Activated T-helper 17 cell treated with anti-CD3 and anti-CD28 coated beads, Interleukin-2, amount 50 U/mL, for 72 hours (primary cell): ENCODE measurements at regions not wholly inside any gene's neighbourhood (a gene's known extent, or its start where the extent isn't known, plus 50 kb on each side); places are given as distances from the start of the nearest gene placed in this dataset.

Experiments
- ATAC-seq: fragments of 150-1000 bp; cut with Tn5 transposase; replicated peaks from 2 replicates; pipeline ENCODE4 v1.10.0; 2021; ENCODE audit warnings: mild to moderate bottlenecking, moderate library complexity
- H3K27ac Mint-ChIP-seq: one replicate; pipeline ENCODE4 v1.8.0; 2022; ENCODE audit warnings: mixed read lengths
- H3K27me3 Mint-ChIP-seq: one replicate; pipeline ENCODE4 v1.8.0; 2022; ENCODE audit warnings: mixed read lengths
- H3K36me3 Mint-ChIP-seq: one replicate; pipeline ENCODE4 v1.8.0; 2022; ENCODE audit warnings: low read depth, mild to moderate bottlenecking, mixed read lengths
- H3K4me1 Mint-ChIP-seq: one replicate; pipeline ENCODE4 v1.8.0; 2022; ENCODE audit warnings: mixed read lengths
- H3K4me3 Mint-ChIP-seq: one replicate; pipeline ENCODE4 v1.8.0; 2022; ENCODE audit warnings: mild to moderate bottlenecking, mixed read lengths
- H3K9me3 Mint-ChIP-seq: one replicate; pipeline ENCODE4 v1.8.0; 2022; ENCODE audit warnings: mixed read lengths

DNA sequence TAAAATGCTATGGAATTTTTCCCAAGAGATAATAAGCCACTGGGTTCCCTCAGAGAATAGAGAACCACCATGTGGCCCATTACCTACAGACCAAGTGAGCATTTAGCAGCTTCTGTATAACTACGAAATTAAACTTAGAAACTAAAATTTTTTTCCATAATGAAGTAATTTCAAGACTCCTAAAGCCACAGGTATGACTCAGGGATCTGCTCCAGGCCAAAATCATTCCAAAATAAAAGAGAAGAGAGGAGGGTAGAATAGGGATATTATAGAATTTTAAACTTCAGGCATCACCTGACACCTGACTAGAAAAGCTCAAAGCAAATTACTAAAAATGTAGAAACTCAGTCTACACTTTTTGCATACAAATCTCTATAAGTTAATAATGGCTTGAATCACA, 108.9 kb upstream of the DST start:
- Mint-ChIP-seq H3K27ac (no peak overlapping the region), H3K4me1 (no peaks in the 10 kb centered on the region), H3K4me3 (no peak overlapping the region), H3K36me3 (no peaks in the 10 kb centered on the region), H3K9me3 (no peaks in the 10 kb centered on the region), H3K27me3 (peaks cover 3% of the 10 kb centered on the region)
- ATAC-seq, result no peak

DNA sequence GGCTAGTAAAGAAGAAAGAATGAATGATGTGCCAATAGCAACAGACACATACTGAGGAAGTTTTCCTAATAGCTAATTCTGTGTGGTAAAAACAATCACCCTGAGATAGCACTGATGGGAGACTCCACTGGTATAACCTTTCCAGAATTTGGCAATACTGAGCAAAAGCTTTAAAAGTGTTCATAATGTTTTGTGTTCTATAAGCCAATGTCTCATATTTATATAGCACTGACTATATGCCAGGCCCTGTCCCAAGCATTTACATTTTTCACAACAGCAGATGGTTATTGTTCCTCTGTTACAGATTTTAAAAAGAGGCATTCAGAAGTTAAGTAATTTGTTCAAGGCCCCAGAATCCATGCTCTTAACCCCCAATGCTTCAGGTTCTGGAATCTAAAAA, 108.0 kb upstream of the DST start:
- H3K27ac Mint-ChIP-seq, result no peak overlapping the region

DNA sequence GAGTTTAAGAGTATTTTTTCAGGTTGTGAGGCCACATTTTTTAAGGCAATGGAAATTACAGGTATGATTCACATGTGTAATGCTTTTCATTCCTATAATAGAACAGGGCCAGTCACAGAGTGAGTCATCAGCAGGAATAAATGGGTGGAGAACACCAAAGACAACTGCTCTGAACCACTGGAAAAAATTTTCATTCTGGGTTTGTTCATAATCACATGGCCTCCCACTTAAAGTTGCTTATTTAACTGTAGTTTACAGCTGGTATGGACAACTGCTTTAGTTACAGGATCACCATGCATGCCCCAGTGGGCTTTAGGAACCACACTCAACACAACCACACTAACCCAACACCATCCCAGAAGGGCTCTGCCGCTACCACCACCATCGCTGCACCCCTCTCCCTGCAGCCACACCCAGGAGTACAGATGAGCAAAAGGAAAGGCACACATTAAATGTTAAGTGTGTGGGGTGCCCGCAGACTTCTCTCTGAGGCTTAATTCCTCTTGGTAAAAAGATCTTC, 107.0 kb upstream of the DST start:
- peak overlapping the region; percentile 1 for H3K4me3 Mint-ChIP-seq
- H3K36me3 Mint-ChIP-seq, result no peaks in the 10 kb centered on the region
- H3K4me1 Mint-ChIP-seq, result no peaks in the 10 kb centered on the region
- ATAC-seq, result peak; percentile 79
- H3K27ac Mint-ChIP-seq, result peak overlapping the region; percentile 16
- no peaks in the 10 kb centered on the region for H3K9me3 Mint-ChIP-seq
- no peaks in the 10 kb centered on the region for H3K27me3 Mint-ChIP-seq

More for the DNA sequence above, 108.0 kb upstream of the DST start:
- ATAC-seq, result no peak
- peaks cover under 1% of the 10 kb centered on the region for H3K27me3 Mint-ChIP-seq
- H3K4me3 Mint-ChIP-seq, result no peak overlapping the region
- H3K9me3 Mint-ChIP-seq, result no peaks in the 10 kb centered on the region
- no peaks in the 10 kb centered on the region for H3K4me1 Mint-ChIP-seq
- no peaks in the 10 kb centered on the region for H3K36me3 Mint-ChIP-seq

DNA sequence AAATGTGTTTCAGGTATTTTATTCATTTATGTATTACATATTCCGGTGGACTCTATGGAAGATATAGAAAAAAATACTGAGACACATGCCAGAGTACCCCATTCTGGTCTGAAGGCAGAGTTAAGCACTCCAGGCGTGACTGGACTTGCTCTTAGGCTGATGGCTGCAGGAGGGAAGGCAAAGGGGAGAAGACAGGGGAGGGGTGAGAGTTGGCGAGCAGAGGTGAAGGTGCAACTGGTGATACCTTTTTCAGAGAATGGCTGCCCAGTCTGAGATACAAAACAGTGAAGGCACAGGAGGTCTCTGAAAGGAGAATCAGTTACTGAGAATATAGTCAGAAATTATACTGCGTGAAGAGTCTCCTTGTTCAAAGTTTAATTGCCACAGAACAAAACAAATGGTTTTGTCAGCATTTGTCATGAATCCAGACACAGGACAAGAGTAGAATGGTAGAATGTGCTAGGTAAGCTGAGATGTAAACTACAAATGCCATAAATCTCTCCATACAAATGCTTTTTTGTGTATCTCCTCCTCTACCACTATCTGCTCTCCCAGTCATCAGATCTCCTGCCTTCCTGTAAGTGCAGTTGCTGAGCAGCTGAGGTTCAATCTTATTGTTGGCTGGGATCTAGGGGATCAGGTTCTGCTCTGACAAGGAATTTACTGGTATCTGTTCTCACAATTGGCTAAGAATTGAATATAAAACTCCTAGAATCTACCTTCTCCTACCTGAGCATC, 104.2 kb upstream of the DST start:
- Mint-ChIP-seq H3K36me3 (no peaks in the 10 kb centered on the region), H3K9me3 (no peaks in the 10 kb centered on the region), H3K4me1 (peaks cover 5% of the 10 kb centered on the region), H3K27ac (no peak overlapping the region), H3K4me3 (no peak overlapping the region), H3K27me3 (no peaks in the 10 kb centered on the region)
- ATAC-seq, result no peak

DNA sequence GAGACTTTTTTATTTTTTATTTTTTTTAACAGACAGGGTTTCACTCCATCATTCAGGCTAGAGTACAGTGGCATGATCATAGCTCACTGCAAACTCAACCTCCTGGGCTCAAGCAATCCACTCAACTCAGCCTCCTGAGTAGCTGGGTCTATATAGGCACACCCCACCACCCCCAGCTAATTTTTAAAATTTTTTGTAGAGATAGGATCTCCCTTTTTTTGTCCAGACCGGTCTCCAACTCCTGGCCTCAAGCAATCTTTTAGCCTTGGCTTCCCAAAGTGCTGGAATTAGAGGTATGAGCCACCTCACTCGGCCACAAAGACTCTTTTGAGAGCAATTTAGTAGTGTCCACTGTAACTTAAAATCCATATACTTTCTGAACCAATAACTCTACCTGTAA, 103.3 kb upstream of the DST start:
- Mint-ChIP-seq H3K4me3 (no peak overlapping the region), H3K27me3 (no peaks in the 10 kb centered on the region), H3K9me3 (no peaks in the 10 kb centered on the region), H3K27ac (no peak overlapping the region), H3K36me3 (no peaks in the 10 kb centered on the region), H3K4me1 (peaks cover 5% of the 10 kb centered on the region)
- ATAC-seq, result no peak

DNA sequence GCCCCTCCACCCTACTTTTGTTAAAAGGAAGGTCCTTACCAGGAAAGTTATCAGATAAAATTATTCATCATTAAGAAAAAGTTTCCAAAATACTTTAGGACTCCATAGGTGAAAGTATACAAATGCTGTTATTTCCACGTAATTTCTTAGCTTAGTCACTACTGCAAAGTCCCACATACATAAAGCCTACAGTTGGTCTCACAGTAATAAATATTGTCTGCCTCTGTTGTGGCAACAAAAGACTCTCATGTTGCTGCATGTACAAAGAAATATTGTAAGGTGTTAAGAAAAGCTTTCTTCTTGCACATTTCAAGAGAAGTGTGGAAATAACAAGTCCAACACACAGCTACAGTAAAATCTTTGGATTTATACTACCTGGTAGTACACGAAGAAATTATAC, 102.4 kb upstream of the DST start:
- no peak overlapping the region for H3K4me3 Mint-ChIP-seq
- peaks cover 5% of the 10 kb centered on the region for H3K4me1 Mint-ChIP-seq
- no peaks in the 10 kb centered on the region for H3K36me3 Mint-ChIP-seq
- H3K9me3 Mint-ChIP-seq, result no peaks in the 10 kb centered on the region
- ATAC-seq, result no peak
- no peak overlapping the region for H3K27ac Mint-ChIP-seq
- no peaks in the 10 kb centered on the region for H3K27me3 Mint-ChIP-seq

DNA sequence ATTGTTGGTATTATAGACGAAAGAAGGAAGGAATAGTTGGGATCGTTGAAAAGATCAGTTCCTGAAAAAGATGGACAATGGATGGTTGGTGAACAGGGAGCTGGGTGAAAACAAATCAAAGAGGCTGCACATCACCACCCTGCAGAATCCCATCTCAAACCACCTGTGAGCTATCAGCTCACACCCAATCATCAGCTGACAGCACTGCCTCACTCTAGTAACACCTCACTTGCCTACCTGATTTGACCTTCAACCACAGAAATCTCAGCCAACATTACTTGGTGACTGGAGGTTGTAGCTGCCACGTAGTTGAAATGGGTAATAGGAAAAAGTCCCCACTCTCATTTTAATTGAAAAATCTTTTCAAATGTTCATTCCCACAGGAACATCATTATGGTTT, 101.8 kb upstream of the DST start:
- H3K9me3 Mint-ChIP-seq, result no peaks in the 10 kb centered on the region
- no peaks in the 10 kb centered on the region for H3K27me3 Mint-ChIP-seq
- peak; percentile 40 for ATAC-seq
- H3K4me3 Mint-ChIP-seq, result no peak overlapping the region
- no peak overlapping the region for H3K27ac Mint-ChIP-seq
- no peaks in the 10 kb centered on the region for H3K36me3 Mint-ChIP-seq
- H3K4me1 Mint-ChIP-seq, result peaks cover 5% of the 10 kb centered on the region

DNA sequence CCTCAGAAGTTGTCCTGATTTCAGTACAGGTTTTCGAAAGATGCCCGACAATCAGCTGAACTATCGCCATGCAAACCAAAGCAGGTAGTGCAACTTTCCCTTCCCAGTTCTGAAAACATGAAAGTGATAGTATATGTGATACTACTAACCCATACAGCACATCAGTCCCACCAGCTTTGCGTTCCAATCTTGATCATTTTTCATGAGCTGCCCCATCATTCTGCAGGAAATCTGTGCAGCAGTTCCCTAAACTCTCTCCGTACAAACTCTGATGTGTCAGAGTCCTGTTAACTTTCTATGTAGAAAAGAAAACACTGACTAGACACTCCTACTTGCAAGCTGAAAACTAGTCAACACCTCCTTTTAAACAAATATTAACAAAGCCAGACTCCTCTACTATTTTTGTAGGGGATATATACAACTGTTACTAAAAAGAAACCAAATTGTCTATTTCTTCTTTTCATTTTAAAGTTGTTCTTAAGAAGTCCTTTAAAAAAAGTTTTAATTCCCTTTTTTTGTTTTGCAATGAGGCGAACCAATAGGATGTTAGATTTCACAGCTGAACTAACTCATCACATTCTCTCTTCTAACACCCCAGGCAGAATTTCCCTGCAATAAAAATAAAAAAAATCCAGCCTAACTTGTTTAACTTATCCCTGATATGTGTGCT, 99.6 kb upstream of the DST start:
- Mint-ChIP-seq H3K4me3 (no peak overlapping the region), H3K27ac (no peak overlapping the region), H3K36me3 (no peaks in the 10 kb centered on the region), H3K27me3 (no peaks in the 10 kb centered on the region), H3K9me3 (no peaks in the 10 kb centered on the region), H3K4me1 (peaks cover 5% of the 10 kb centered on the region)
- ATAC-seq, result no peak

DNA sequence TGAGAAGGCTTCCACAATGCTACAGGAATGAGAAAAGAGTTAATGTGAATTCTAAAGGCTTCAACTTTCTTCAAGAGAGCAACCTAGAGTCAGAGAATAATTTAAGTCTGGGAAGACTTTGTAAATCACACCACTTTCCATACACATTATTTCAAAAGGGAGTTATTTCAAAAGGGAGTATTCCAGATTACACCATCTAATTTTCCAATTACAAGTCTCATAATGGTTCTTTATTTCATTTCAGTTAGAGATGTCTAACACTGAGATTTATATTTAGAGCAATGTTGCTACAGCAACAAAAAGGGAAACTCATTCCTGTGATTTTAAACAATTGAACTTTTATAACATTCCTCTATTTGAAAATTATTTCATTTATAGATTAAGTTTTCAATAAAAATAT, 98.8 kb upstream of the DST start:
- Mint-ChIP-seq H3K9me3 (no peaks in the 10 kb centered on the region), H3K4me1 (peaks cover 5% of the 10 kb centered on the region), H3K4me3 (no peak overlapping the region), H3K27ac (no peak overlapping the region), H3K27me3 (no peaks in the 10 kb centered on the region), H3K36me3 (no peaks in the 10 kb centered on the region)
- ATAC-seq, result no peak

DNA sequence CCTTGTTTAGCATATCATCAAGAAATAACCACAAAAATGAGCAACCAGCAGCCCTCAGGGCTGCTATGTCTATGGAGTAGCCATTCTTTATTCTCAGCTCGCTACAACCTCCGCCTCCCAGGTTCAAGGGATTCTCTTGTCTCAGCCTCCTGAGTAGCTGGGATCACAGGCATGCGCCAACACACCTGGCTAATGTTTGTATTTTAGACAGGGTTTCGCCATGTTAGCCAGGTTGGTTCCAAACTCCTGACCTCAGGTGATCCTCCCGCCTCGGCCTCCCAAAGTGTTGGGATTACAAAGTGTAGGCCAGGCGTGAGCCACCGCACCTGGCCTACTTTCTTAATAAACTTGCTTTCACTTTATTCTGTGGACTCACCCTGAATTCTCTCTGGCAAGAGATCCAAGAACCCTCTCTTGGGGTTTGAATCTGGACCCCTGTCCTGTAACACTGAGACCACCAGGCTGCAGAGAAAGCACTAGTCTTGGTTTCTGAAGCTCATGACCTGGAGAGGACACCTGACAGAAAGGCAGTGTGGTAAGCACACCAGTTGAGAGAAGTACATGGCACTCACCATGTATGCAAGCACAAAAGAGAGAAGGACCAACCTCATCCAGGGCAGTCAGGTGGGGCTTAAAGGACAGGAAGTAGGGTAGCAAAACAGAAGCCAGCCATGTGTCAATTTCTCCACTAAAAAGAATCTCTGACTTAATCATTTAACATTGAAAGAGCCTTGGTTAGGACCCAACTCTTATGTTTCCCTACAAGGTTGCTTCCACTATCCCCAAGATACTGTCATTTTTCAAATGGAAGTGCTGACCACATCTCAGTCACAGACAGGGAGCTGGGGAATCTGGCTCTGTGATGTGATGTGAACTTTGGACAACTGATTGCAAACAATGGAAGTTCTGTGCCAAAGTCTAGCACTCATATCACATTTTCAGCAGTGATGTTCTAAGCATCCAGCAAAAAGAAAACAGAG, 97.4 kb upstream of the DST start:
- ATAC-seq, result no peak
- no peak overlapping the region for H3K27ac Mint-ChIP-seq
- no peaks in the 10 kb centered on the region for H3K9me3 Mint-ChIP-seq
- no peak overlapping the region for H3K4me3 Mint-ChIP-seq
- H3K36me3 Mint-ChIP-seq, result no peaks in the 10 kb centered on the region
- H3K27me3 Mint-ChIP-seq, result no peaks in the 10 kb centered on the region
- H3K4me1 Mint-ChIP-seq, result peaks cover 5% of the 10 kb centered on the region

DNA sequence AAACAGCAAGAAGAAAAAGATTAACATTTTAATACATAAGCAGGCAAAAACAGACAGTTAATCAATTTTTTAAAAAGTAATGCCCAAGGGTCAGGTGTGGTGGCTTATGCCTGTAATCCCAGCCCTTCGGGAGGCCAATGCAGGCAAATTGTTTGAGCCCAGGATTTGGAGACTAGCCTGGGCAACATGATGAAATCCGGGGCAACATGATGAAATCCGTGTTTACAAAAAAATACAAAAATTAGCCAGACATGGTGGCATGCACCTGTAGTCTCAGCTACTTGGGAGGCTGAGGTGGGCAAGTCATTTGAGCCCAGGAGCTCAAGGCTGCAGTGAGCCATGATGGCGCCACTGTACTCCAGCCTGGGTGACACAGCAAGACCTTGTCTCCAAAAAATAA, 94.1 kb upstream of the DST start:
- no peaks in the 10 kb centered on the region for H3K9me3 Mint-ChIP-seq

DNA sequence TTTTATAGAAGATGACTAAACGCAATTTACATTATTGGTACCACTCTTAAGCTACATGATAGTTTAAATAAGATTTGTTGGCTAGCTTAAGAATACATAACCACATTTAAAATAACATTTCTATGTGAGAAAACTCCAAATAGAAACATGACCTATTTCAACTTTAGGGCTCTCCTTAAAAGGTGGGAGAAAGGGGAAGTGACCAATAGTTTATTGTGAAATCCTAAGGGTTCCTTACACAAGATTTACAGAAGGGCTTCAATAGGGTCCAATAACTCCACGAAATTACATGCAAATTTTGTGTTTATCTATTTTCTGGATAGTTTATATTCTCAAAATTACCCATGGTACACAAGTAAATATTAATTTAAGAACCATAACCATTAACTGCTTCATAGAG, 91.6 kb upstream of the DST start:
- peaks cover 3% of the 10 kb centered on the region for H3K27me3 Mint-ChIP-seq
- H3K27ac Mint-ChIP-seq, result no peak overlapping the region
- no peaks in the 10 kb centered on the region for H3K4me1 Mint-ChIP-seq
- no peaks in the 10 kb centered on the region for H3K9me3 Mint-ChIP-seq
- ATAC-seq, result no peak
- H3K36me3 Mint-ChIP-seq, result no peaks in the 10 kb centered on the region
- H3K4me3 Mint-ChIP-seq, result no peak overlapping the region

More for the DNA sequence above, 94.1 kb upstream of the DST start:
- H3K4me1 Mint-ChIP-seq, result no peaks in the 10 kb centered on the region
- no peaks in the 10 kb centered on the region for H3K36me3 Mint-ChIP-seq
- H3K27ac Mint-ChIP-seq, result no peak overlapping the region
- no peak for ATAC-seq
- peaks cover 3% of the 10 kb centered on the region for H3K27me3 Mint-ChIP-seq
- no peak overlapping the region for H3K4me3 Mint-ChIP-seq

DNA sequence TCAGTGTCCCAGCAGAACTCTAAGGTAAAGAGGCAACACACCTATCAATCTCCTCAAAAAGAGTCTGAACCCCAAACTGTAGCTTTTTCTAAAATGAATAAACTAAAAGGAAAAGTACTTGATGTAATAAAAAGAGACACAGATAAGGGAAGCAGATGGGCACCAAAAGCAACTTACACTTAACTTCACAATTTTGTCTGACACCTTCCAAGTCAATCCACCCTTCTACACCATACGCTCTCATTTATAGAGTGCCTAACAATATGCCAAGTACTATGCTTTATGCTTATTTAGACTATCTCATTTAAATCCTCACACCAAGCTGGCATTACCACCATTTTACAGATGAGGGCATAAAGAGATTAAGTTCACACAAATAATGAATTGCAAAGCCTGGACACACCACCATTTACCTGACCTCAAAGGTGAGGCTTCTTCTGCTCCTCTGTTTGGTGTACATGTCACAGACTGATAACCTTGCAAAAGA, 90.6 kb upstream of the DST start:
- no peak overlapping the region for H3K27ac Mint-ChIP-seq
- peaks cover 3% of the 10 kb centered on the region for H3K27me3 Mint-ChIP-seq
- H3K4me3 Mint-ChIP-seq, result no peak overlapping the region
- no peaks in the 10 kb centered on the region for H3K4me1 Mint-ChIP-seq
- ATAC-seq, result no peak
- no peaks in the 10 kb centered on the region for H3K9me3 Mint-ChIP-seq
- H3K36me3 Mint-ChIP-seq, result no peaks in the 10 kb centered on the region

DNA sequence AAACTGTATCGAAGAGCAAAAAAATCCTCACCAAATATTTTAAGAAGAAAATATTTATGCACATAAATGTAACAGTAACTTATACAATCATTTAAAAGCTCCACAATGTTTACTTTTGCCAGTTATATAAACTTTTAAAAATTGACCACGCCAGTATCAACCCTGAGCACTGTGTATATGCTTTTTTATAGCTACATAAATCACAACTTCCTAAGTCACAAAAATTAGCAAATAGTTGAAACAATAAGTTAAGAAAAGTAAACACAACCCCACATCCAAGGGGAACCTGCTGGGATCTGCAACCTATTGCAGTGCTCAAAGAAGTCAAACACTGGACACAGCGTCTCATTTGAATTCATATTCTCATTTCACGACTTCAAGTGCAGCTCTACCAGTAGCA, 89.8 kb upstream of the DST start:
- no peaks in the 10 kb centered on the region for H3K4me1 Mint-ChIP-seq
- H3K9me3 Mint-ChIP-seq, result no peaks in the 10 kb centered on the region
- peaks cover 3% of the 10 kb centered on the region for H3K27me3 Mint-ChIP-seq
- ATAC-seq, result no peak
- H3K36me3 Mint-ChIP-seq, result no peaks in the 10 kb centered on the region
- H3K27ac Mint-ChIP-seq, result no peak overlapping the region
- H3K4me3 Mint-ChIP-seq, result no peak overlapping the region
